HG03280 (cell line): ENCODE measurements at regions not wholly inside any gene's neighbourhood (a gene's known extent, or its start where the extent isn't known, plus 50 kb on each side); places are given as distances from the start of the nearest gene placed in this dataset.

Source experiments
- ATAC-seq: cut with Tn5 transposase; IDR thresholded peaks from one replicate; pipeline ENCODE4 v1.9.1; 2021; ENCODE audit warnings: mild to moderate bottlenecking, moderate library complexity; ENCODE audit not compliant: unreplicated experiment

DNA sequence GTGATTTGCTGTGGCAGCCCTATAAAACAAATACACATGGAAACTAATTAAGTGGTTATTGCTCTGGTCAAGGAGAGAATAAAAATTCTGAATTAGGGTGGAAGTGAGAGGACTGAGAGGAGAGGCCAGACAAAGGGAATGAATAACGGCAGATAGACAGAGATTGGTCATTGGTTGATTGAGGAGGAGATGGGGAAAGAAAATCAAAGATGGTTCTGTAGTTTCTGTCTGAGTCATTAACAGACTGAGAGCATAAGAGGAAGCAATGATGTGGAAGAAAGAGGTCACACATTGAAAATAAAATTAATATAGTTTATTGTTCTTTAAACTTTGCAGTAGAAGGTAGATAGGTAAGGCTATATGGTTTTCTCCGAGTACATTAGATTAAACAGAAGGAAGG is 469.8 kb downstream of the ACTL7B start:
- ATAC-seq, result no peak

DNA sequence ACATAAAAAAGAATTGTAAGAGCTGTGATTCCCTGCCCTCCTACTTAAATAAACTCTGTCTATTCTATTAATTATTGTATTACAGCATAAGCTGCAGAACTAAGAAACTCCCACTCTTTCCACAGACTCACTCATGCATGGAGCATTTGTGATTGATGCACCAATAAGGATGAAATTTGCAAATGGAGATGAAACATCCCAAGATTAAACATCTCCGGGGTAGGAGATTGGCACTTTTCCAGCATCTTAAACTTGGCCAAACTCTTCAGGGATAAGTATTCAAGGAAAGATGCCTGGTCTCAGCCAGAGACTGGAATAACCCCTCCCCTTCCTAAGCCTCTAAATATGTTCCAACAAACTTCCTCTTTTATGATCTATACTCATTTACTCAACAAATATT is 472.0 kb downstream of the ACTL7B start:
- ATAC-seq, result no peak

DNA sequence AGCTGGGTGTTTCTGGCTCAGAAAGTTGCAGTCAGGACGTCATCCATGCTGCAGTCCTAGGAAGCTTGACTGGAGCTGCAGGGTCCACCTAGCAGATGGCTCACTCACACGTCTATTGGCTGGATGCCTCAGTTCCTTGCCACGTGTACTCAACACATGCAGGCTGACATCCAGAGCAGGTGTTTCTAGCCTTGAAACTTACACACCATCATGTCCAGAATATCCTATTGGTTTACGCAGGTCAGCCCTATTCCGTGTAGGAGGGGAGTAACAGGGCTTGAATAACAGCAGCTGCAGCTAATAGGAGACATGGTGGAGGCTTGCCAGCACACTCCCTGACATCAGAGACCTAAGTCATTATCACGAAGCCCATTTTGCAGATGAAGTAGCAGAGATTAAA is 473.5 kb downstream of the ACTL7B start:
- no peak for ATAC-seq

DNA sequence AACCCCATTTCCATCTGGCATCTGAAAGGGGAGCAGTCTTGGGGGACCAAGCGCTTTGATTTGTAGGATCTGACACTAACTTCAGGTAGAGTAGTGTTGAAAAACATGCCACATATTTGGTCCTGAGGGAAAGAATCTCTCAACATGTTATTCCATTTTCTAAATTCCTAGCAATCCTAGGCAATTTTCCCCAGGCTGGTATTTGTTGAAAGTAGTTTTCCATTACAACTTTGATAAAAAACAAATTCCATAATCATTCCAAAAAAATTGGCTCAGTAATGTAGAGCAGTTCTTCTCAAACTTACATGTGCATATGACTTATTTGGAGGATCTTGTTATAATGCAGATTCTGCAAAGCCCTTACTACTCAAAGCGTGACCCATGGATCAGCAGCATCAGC is 477.9 kb downstream of the ACTL7B start:
- ATAC-seq, result no peak

DNA sequence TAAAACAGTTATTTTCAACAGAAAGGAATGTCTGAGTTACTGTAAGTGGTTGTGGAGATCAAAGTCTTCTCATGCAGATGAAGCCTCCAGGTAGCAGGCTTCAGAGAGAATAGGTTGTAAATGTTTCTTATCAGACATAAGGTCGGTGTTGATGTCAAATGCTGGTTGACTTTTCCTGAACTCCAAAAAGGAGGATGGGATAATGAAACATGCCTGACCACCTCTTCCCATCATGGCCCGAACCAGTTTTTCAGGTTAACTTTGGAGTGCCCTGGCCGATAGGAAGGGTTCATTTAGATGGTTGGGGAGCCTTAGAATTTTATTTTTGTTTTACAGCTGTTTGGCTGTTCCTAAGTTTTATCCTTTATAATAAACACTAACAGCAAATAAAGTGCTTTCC is 478.4 kb downstream of the ACTL7B start:
- no peak for ATAC-seq

DNA sequence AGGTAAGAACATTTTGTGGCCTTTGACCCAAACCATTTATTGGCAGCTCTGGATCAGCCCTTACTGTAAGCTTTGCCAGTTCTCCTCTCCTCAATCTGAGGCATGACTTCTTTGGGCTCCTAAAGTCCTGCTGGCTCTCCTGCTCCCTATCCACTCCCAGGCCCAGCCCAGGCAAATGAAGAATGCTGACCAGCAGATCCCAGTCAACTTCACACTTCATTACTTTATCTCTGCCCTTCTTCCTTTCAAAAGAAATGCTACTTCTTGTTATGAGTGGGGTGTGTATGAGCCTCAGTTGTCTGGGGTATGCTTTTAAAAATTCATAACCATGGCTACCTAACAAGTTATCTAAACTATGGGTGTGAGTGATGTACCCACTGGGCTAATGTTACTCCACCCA is 479.6 kb downstream of the ACTL7B start:
- ATAC-seq, result no peak

DNA sequence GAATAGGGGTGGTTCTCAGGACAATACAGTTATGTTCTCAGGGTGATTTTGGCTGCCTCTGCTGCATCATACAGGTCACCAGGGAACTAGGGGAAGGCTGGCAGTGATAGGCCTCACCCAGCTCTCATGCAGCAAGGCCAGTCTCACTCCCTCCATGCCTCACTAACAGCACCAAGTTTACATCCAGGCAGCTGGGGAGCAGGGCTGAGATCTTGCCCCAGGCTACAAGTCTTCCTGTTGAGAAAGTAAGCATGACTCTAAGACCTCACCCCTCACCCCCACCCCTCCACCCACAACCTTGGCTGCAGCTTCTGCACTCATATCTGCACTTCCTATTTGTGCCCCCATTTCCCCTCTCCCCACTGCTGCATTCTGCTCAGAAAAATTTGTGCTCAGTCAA is 481.2 kb downstream of the ACTL7B start:
- ATAC-seq, result no peak

DNA sequence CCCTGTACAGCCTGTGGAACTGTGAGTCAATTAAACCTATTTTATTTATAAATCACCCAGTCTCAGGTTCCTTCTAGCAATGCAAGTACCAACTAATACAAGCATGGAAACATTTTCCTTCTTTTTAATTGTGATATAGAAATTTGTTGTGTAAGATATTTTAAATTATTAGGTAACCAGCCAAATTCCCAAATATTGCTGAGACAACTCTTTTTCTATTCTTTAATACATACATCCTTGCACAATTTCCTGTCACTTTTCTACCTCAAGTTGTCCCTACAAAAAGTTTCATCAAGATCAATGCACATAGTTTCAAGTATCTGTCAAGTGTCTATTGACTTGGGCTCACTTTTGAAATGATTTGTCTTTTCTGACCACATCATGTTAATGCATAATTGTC is 488.6 kb downstream of the ACTL7B start:
- ATAC-seq, result no peak

DNA sequence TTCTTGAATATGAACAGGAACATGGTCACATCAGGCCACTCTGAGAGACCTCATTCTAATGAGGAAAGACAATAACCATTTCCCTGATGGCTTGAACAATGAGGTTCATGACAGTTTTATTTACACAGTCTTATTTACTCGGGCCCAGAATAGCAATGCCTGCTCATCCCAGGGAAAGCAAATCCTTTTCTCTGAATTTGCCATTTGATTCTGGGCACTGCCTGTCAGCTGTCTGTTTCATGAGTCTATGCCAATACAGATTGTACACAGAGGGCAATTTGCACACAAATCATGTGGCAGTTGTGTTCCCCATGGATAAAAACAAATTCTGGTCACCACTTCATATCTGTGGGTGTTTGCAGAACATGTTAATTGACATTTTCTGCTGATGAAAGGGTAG is 492.5 kb downstream of the ACTL7B start:
- ATAC-seq, result no peak

DNA sequence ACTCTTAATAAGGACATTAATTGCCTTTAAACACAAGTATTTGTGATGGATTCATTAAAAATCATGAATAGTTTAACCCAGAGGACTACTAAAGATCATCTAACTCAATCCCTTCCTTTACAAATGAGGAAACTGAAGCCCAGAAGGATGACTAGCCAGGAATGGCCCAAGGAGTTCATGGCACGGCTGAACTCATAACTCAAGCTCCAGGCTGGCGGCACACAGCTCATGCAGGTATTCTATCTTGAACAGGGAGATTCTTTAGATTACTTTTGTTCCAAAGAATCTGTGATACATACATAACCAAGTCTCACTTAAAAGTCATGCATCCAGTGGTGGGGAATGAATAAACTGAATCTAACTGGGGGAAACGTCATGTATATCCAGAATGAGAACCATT is 495.5 kb downstream of the ACTL7B start:
- ATAC-seq, result no peak

DNA sequence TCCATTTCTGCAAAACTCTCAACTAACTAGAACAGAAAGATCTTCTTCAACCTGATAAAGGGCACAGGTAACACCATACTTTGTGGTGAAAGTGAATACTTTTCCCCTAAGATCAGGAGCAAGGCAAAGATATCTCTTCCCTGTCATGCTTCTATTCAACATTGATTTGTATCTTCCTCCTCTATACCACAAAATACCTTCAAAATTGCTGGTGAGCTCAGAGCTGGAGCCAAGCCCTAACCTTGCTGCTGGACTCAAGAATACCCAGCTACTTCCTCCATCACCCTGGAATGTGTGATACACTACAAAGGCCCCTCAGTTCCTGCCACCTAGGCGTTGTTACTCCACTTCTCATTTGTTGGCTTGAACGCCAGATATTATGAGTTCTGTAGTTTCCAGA is 499.0 kb downstream of the ACTL7B start:
- ATAC-seq, result no peak

DNA sequence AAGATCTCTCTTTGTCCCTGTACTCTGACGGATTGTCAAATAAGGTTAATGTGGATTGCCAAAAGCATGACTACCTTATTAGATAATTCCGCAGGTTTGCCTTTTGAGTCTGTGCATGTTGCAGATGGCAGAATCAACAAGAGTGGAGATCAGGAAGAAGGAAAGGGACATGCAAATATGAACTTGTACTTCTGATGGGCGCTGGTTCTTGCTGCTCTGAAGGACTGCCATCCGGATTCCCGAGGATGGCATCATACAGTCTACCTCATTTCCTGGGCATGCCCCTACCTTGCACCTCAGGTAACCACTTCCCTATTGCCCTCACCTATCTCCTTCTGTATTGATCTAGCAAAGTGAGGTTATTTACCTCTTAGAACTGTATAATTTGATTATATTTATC is 504.2 kb downstream of the ACTL7B start:
- no peak for ATAC-seq

DNA sequence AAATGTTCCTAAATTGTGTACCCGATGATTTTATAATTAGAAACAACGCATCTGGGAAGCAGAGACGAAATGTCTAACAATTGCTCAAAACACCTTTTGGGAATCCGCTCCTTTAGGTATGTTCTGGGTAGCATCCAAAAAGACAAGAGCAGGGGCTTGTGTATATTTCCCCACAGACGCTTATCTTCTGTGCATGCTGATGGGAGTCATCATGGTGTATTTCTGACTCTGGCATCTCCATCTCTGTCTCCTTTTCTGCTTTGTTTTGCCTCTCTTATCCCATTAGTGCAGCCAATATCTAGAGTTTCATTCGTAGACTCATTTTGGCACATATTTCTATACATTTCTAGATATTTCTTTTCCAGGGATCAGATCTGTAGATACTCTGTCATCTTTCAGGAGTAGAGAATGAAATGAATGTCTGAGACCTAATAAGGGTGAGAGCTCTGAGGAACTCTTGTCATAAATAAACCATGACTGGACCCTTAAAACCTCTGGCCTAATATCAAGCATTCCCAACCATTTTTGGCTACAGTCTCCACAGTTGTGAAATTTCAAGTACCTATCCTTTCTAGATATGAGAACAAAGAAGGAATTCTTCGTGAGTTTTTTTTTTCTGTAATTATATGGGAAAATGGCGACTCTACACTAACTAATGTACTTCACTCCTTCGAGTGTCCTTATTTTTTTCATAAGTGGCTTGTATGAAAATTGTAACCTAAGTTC is 508.2 kb downstream of the ACTL7B start:
- ATAC-seq, result no peak

DNA sequence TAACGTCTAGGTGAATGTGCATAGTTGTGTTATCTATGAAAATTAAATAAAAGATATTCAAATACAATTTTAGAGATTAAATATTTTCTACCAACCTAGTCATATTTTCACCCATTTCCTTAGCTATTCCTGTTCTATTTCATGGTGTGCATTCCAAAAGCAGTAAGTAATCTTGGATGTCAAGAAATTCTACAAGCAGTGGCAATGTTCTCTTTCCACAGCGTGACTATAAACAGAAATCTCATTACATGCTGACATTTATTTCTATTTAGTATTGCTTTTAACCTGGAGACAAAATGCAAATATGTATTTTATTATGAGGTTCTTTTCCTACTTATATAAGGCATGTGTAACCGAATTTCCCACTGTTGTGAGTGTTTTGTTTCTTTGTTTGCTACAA is 510.0 kb downstream of the ACTL7B start:
- ATAC-seq, result no peak

DNA sequence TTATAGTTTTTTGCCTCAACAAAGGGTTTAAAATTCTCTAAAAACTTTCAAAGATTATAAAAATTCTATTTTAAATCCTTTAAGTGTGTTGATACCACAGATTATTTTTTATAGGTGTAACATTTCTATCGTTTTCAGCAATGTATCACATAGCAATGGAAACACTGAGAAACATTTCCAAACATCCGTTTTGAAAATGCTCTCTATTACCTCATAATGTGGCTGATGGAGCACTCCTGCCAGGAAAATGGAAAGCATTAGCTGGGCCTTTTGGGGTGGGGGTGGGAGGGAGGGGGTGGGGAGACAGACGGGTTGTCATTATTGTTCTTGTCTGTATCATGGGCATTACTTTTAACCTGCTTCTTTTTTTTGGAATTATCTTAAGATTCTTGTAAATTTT is 516.5 kb downstream of the ACTL7B start:
- no peak for ATAC-seq

DNA sequence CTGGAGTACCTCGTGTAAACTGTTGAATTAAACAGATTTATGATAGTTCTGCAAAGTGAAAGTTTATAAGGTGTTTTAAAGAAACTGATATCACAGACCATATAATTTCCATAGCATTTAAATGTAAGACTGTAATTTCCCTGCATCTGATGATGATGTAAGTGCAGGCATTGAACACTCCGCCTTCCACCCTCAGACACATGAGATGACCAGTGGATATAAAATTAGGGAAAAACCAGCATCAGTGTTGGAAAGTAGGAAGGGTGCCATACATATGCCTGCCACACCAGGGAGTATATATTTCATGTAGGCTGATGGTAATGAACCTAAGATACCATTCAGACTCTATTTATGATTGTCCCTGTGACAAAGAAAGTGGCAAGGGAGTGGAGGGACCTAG is 519.2 kb downstream of the ACTL7B start:
- no peak for ATAC-seq

DNA sequence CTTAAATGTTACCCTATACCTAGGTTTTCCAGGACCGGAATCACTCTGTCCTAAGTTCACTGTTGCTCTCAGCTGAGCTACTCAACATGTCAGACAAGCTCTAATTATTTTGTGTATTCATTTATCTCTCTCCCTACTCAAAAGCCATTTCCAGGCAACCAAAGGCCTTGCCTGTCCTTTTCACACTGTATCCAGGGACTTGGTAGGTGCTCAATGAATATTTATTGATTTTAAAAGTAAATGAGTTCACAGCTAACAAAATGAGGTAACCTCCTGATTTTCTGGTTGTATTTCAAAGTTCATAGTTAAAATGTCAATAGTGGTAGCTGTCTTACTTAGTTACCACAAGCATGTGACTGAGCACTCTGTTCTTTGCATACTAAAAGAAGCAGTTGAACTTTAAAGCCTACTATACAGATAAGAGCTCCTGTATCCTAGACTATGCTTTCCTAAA is 522.2 kb downstream of the ACTL7B start:
- ATAC-seq, result no peak

DNA sequence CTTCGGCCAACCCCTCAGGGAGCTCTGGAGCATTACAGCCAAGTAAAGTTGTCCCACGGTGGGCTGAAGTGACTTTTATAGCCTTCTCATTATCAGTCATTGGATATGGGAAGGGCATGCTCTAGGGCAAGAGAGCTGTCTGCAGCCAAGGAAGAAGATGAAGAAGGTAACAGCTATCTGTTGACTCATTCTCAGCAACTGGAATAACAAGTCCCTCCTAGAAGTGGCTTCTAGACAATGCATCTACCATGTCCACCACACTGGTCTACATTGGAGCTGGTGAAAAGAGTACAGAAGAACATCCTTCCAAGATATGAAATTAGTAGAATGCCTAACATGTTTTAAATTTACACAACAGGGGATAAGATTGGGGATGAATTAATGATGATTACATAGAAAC is 524.2 kb downstream of the ACTL7B start:
- no peak for ATAC-seq

DNA sequence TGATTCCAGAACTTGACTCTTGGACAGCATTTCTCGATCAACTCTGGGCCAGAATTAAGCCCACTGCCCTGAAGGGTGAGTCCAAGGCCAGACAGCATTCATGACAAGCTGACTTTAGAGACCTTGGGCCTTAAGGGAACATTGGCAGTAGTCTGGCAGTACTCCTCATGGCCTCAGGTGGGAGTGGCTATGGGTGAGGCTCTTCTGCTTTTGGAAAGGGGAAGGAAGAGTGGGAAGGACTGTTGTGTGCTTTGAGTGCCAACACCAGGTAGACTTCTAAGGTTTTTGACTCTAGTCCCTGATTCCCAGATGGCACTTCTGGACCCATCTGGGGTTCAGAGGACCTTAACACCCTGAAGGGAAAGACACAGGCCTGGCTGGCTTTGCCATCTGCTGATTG is 530.4 kb downstream of the ACTL7B start:
- ATAC-seq, result no peak

DNA sequence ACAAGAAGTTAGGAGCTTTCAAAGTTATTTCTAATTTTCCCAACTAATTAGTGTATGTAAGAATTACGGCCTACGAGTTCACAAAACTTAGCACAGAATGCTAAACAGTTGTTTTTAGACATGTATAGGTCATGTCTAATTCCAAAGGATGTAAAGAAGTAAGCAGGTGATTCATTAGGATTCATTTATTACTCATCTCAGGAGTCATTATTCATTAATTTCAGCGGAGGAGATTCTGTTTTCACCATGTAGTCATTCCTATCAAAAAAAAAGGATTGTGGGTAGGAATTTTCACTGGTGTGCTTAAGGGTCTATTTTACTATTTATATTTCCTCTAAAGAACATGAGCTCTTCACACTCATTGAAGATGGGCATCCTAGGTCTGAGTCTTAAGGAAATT is 532.2 kb downstream of the ACTL7B start:
- ATAC-seq, result no peak

DNA sequence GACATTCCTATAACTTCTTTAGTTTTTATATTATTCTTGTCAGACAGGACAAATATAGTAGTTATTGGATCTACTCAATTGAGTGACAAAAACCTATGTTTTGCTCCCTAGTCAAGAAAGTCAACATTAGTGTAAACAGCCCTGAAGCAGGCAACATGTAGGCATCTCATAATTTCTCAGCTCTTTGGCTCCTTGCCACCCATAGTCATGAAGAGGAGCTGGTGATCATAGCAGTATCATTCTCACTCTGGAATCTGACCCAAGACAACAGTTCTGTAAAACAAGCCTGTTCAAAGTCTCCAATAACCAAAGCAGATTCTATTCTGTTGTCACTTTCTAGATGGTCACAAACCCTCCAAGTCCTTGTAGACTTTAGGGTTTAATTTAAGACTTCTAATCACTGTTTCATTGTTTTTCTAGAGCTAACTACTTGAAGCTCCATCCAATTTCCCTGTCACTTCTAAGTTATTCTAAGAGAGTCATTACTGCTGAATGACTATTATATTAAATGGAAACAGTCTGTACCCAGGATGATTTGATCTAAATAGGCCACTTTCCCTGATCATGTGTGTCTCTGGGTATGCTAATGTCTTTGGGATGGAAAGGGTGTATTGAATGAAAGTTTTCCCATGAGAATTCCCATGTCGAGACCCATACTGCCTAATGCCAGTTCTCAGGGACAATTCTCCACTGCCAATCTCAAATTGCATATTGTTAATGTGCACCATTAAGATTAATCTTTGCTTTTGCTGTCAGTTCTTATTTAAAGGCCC is 533.3 kb downstream of the ACTL7B start:
- no peak for ATAC-seq

DNA sequence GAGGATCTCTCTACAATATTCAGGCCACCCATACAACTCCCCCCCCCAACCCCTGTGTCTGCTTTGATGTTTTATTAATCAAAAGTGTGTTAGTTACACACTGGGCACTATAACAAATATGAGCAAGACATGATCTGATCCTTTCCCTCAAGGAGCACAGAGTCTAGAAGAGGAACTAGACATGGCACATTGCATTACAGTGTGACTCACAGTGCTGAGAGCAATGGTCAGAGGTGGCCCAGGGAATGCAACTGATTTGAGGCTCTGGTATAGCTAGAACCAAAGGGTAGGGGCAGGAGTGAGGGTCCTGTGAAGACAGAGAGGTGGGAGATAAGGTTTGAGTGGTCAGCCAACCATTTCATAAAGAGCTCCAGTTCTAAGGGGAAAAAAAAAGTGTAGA is 539.2 kb downstream of the ACTL7B start:
- no peak for ATAC-seq

DNA sequence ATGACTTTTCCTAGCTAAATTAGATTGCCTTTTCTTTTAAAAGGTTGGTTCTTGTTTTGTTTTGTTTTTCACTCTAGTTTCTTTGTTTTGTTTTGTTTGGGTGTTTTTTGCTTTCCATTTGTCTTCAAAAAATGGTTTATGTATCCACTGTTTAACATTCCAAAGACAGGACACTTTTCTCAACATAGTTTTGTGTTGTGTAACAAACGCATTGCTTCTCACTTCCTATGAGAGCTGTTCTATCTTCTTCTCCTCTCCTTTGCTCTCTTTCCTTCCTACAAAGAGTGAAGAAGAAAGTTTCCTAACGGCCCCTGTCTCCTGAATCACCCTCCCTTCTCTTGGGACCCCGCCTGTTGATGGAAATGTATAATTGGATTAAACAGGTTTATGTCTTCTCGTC is 539.7 kb downstream of the ACTL7B start:
- ATAC-seq, result no peak
